H1 (cell line): ENCODE measurements at regions not wholly inside any gene's neighbourhood (a gene's known extent, or its start where the extent isn't known, plus 50 kb on each side); places are given as distances from the start of the nearest gene placed in this dataset.

Experiments
- CTCF ChIA-PET: fragments of 300-600 bp; sonication (Branson Sonifier 250); formaldehyde crosslinking; loops from one replicate; lab custom pipeline; 2021; ENCODE audit not compliant: partially characterized antibody; lab: Charles Lee
- POLR2A ChIA-PET: fragments of 300-600 bp; sonication (Branson Sonifier 250); formaldehyde crosslinking; loops from one replicate; lab custom pipeline; 2021; ENCODE audit warnings: inconsistent platforms; ENCODE audit not compliant: partially characterized antibody; lab: Charles Lee
- DNase-seq, 2 experiments: peaks; one replicate each; pipeline versions ENCODE4 v3.0.0 to v3.0.0-alpha.2; 2010 to 2022; ENCODE audit warnings: low spot score in 2 of 2, low read depth in 1 of 2, mixed read lengths in 1 of 2
- FAIRE-seq: peaks from 2 replicates; lab custom pipeline; 2011; peaks lifted over from hg19 to GRCh38; lab: Jason Lieb, UNC
- H2AFZ ChIP-seq: 2 replicates; pipeline ENCODE4 v1.8.1; 2012; ENCODE audit warnings: low read length, inconsistent platforms
- H2AK5ac ChIP-seq: 2 replicates; pipeline ENCODE4 v1.6.1; 2013; ENCODE audit warnings: low read depth, low read length
- H2BK120ac ChIP-seq: replicated peaks from 2 replicates; pipeline ENCODE3; 2013; ENCODE audit warnings: low read depth, low read length, inconsistent platforms
- H2BK12ac ChIP-seq: 2 replicates; pipeline ENCODE4 v1.6.1; 2013; ENCODE audit warnings: low read depth, low read length
- H2BK15ac ChIP-seq: 2 replicates; pipeline ENCODE4 v1.6.1; 2013; ENCODE audit warnings: low read length
- H2BK20ac ChIP-seq: 2 replicates; pipeline ENCODE4 v1.6.1; 2013; ENCODE audit warnings: low read length
- H2BK5ac ChIP-seq: 2 replicates; pipeline ENCODE4 v1.6.1; 2013; ENCODE audit warnings: low read depth, low read length
- H3K14ac ChIP-seq: 2 replicates; pipeline ENCODE4 v1.6.1; 2013; ENCODE audit warnings: inconsistent platforms; ENCODE audit not compliant: insufficient read length
- H3K18ac ChIP-seq: 2 replicates; pipeline ENCODE4 v1.6.1; 2013; ENCODE audit warnings: low read length; ENCODE audit errors: extremely low read depth
- H3K23ac ChIP-seq: 2 replicates; pipeline ENCODE4 v1.6.1; 2013; ENCODE audit warnings: inconsistent platforms; ENCODE audit not compliant: insufficient read length
- H3K23me2 ChIP-seq: 2 replicates; pipeline ENCODE4 v1.6.1; 2013; ENCODE audit warnings: low read depth, low read length
- H3K27ac ChIP-seq: 2 replicates; pipeline ENCODE4 v1.6.1; 2011; ENCODE audit warnings: low read depth, low read length, inconsistent platforms
- H3K27me3 ChIP-seq, 4 experiments: replicated peaks in 1 of 4; 1 replicate in 1 of 4; 2 replicates in 3 of 4; pipeline versions ENCODE4 v1.6.1 to v1.8.1; 2011 to 2013; ENCODE audit warnings: low read length in 3 of 4, mild to moderate bottlenecking in 3 of 4, inconsistent platforms in 2 of 4, mixed read lengths in 2 of 4, moderate library complexity in 1 of 4; ENCODE audit not compliant: control insufficient read depth in 3 of 4, insufficient read depth in 3 of 4; ENCODE audit errors: extremely low read depth in 1 of 4
- H3K36me3 ChIP-seq, 4 experiments: 2 replicates each; pipeline versions ENCODE4 v1.6.1 to v1.8.1; 2011 to 2013; ENCODE audit warnings: mild to moderate bottlenecking in 4 of 4, low read length in 3 of 4, moderate library complexity in 2 of 4, control low read depth in 1 of 4, inconsistent platforms in 1 of 4; ENCODE audit not compliant: insufficient read depth in 4 of 4, control insufficient read depth in 2 of 4
- H3K4ac ChIP-seq: replicated peaks from 2 replicates; pipeline ENCODE3; 2013; ENCODE audit warnings: low read length, low read depth, mixed read lengths, inconsistent platforms; ENCODE audit not compliant: insufficient read length
- H3K4me1 ChIP-seq, 4 experiments: replicated peaks in 1 of 4; 1 replicate in 1 of 4; 2 replicates in 3 of 4; pipeline versions ENCODE4 v1.6.1 to v1.8.1; 2011 to 2013; ENCODE audit warnings: low read length in 3 of 4, inconsistent platforms in 2 of 4, mixed read lengths in 1 of 4; ENCODE audit not compliant: insufficient read depth in 4 of 4, control insufficient read depth in 3 of 4
- H3K4me2 ChIP-seq, 2 experiments: 2 replicates each; pipeline versions ENCODE4 v1.6.1 to v1.8.1; 2011 to 2013; ENCODE audit warnings: low read depth in 2 of 2, low read length in 2 of 2, control low read depth in 1 of 2, inconsistent platforms in 1 of 2, mild to moderate bottlenecking in 1 of 2; ENCODE audit not compliant: insufficient read depth in 1 of 2
- H3K4me3 ChIP-seq, 4 experiments: fragments of 200-600, 300-600 bp in 1 of 4; sonication (generic), shearing (Covaris generic), sonication (Bioruptor Twin) in 1 of 4; 2 replicates each; pipeline versions ENCODE4 v1.5.1 to v1.8.1; 2011 to 2016; ENCODE audit warnings: low read length in 4 of 4, low read depth in 3 of 4, control low read depth in 2 of 4, inconsistent platforms in 2 of 4, mild to moderate bottlenecking in 2 of 4, mixed read lengths in 1 of 4, moderate library complexity in 1 of 4; ENCODE audit not compliant: insufficient read depth in 2 of 4; ENCODE audit errors: extremely low read depth in 1 of 4
- H3K56ac ChIP-seq: replicated peaks from 2 replicates; pipeline ENCODE3; 2013; ENCODE audit warnings: low read depth, mild to moderate bottlenecking, mixed read lengths, low read length, inconsistent platforms; ENCODE audit not compliant: insufficient read length
- H3K79me1 ChIP-seq: 2 replicates; pipeline ENCODE4 v1.6.1; 2013; ENCODE audit warnings: low read depth, low read length, control low read depth
- H3K79me2 ChIP-seq, 2 experiments: 2 replicates each; pipeline versions ENCODE4 v1.6.1 to v1.8.1; 2012 to 2013; ENCODE audit warnings: low read length in 2 of 2, mild to moderate bottlenecking in 2 of 2, inconsistent platforms in 1 of 2; ENCODE audit not compliant: insufficient read depth in 2 of 2, control insufficient read depth in 1 of 2
- H3K9ac ChIP-seq, 4 experiments: replicated peaks in 1 of 4; 1 replicate in 1 of 4; 2 replicates in 3 of 4; pipeline versions ENCODE4 v1.6.1 to v1.8.1; 2011 to 2013; ENCODE audit warnings: low read depth in 3 of 4, low read length in 3 of 4, control low read depth in 2 of 4, mild to moderate bottlenecking in 2 of 4, moderate library complexity in 2 of 4, inconsistent platforms in 1 of 4; ENCODE audit errors: extremely low read depth in 1 of 4
- H3K9me3 ChIP-seq, 2 experiments: 2 replicates each; pipeline versions ENCODE4 v1.6.1 to v1.8.1; 2012 to 2013; ENCODE audit warnings: mild to moderate bottlenecking in 2 of 2, moderate library complexity in 2 of 2, control low read depth in 1 of 2, inconsistent platforms in 1 of 2, low read depth in 1 of 2, low read length in 1 of 2, mixed read lengths in 1 of 2; ENCODE audit not compliant: insufficient read depth in 2 of 2
- H4K20me1 ChIP-seq, 2 experiments: replicated peaks in 1 of 2; 2 replicates each; pipeline versions ENCODE3 to v1.8.1; 2011 to 2013; ENCODE audit warnings: inconsistent platforms in 2 of 2, low read length in 2 of 2, mild to moderate bottlenecking in 1 of 2; ENCODE audit not compliant: insufficient read depth in 2 of 2, control insufficient read depth in 1 of 2
- H4K5ac ChIP-seq: 2 replicates; pipeline ENCODE4 v1.6.1; 2013; ENCODE audit warnings: low read length, low read depth, mixed read lengths, inconsistent platforms; ENCODE audit not compliant: insufficient read length
- H4K8ac ChIP-seq: 2 replicates; pipeline ENCODE4 v1.8.0; 2013; ENCODE audit warnings: mild to moderate bottlenecking, moderate library complexity, low read length, inconsistent platforms; ENCODE audit not compliant: insufficient read depth; ENCODE audit errors: extremely low read depth
- H4K91ac ChIP-seq: replicated peaks from 2 replicates; pipeline ENCODE3; 2013; ENCODE audit warnings: low read length, mixed read lengths, inconsistent platforms; ENCODE audit not compliant: insufficient read length
- ASH2L ChIP-seq: fragments of 200-600, 300-600 bp; sonication (generic); IDR thresholded peaks from one replicate; pipeline ENCODE4 v1.7.1; 2017; ENCODE audit warnings: low read length
- BRCA1 ChIP-seq: IDR thresholded peaks from 2 replicates; pipeline ENCODE4 v1.6.1; 2012; ENCODE audit warnings: low read depth, low read length, improper control_type of control experiment
- CBX5 ChIP-seq: fragments of 300-800, 300-1000 bp; sonication (generic); IDR thresholded peaks from 2 replicates; pipeline ENCODE4 v1.7.1; 2016; ENCODE audit warnings: antibody characterized with exemption, low read length, low read depth
- CHD1 ChIP-seq: IDR thresholded peaks from 2 replicates; pipeline ENCODE4 v1.6.1; 2012; ENCODE audit warnings: low read depth, low read length, improper control_type of control experiment
- GABPA ChIP-seq: IDR thresholded peaks from 2 replicates; pipeline ENCODE4 v1.6.1; 2011; ENCODE audit warnings: mild to moderate bottlenecking, low read length, moderate library complexity, borderline replicate concordance; ENCODE audit not compliant: insufficient read depth
- GTF2F1 ChIP-seq: IDR thresholded peaks from 2 replicates; pipeline ENCODE4 v1.6.1; 2012; ENCODE audit warnings: low read depth, low read length, improper control_type of control experiment, borderline replicate concordance
- KDM5A ChIP-seq: fragments of 200-600 bp; IDR thresholded peaks from 2 replicates; pipeline ENCODE4 v1.7.1; 2012; ENCODE audit warnings: mild to moderate bottlenecking, low read length, inconsistent platforms, mixed read lengths
- NANOG ChIP-seq: IDR thresholded peaks from 2 replicates; pipeline ENCODE4 v1.6.1; 2011; ENCODE audit warnings: low read length, low read depth, mild to moderate bottlenecking, inconsistent platforms; ENCODE audit not compliant: insufficient read depth, poor library complexity, severe bottlenecking
- RAD21 ChIP-seq, 2 experiments: IDR thresholded peaks in 1 of 2; conservative IDR thresholded peaks in 1 of 2; 2 replicates each; pipeline ENCODE4 v1.6.1; 2011; ENCODE audit warnings: low read depth in 2 of 2, low read length in 2 of 2, improper control_type of control experiment in 1 of 2, inconsistent platforms in 1 of 2, mild to moderate bottlenecking in 1 of 2, moderate library complexity in 1 of 2
- TAF1 ChIP-seq: IDR thresholded peaks from 2 replicates; pipeline ENCODE4 v1.6.1; 2011; ENCODE audit warnings: mild to moderate bottlenecking, low read depth, low read length
- TCF12 ChIP-seq: IDR thresholded peaks from 2 replicates; pipeline ENCODE4 v1.6.1; 2011; ENCODE audit warnings: low read depth, mild to moderate bottlenecking, low read length
- YY1 ChIP-seq: IDR thresholded peaks from 2 replicates; pipeline ENCODE4 v1.6.1; 2011; ENCODE audit warnings: low read depth, mild to moderate bottlenecking, low read length
- TF ChIP-seq, protein P1 (sequence below): IDR thresholded peaks from 2 replicates; pipeline ENCODE4 v1.6.1; 2012; ENCODE audit warnings: inconsistent platforms
- TF ChIP-seq, protein P2 (sequence below): IDR thresholded peaks from 2 replicates; pipeline ENCODE4 v1.6.1; 2012; ENCODE audit warnings: low read length, inconsistent platforms

DNA sequence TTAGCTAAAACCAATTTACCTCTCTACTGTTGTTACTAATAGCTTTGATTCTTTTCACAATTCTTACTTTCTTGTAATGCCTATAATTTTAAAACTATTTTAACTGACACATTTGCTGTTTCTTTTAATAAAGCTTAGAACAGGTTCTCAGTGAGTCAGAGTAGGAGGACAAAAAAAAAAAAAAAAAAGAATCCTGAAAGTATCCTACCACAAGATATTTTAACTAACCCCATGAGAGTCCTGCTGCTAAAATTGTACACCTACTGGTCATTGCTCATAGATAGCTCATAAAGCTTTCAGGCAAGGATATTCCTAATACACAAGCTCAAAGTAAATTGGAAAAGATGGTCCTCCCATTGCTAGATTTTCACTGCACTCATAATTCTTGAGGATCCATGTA, 301.0 kb downstream of the CENPW start:
- H4K5ac ChIP-seq, result no peak overlapping the region
- ChIA-PET POLR2A (no interaction called here), CTCF (interaction anchor here (0.6 to 1.5 kb wide), 5 partner anchors 9 to 279 kb away, joined by 3 to 5 read pairs (median 4); no protein-coding TSS in a partner anchor)
- H3K79me2 ChIP-seq, result no peaks in the 10 kb centered on the region
- no peak overlapping the region for H3K56ac ChIP-seq
- no peak overlapping the region for H2BK12ac ChIP-seq
- no peak overlapping the region for H2AK5ac ChIP-seq
- no peak overlapping the region for H3K4ac ChIP-seq
- no peak overlapping the region for H4K8ac ChIP-seq
- no peak overlapping the region for H2BK5ac ChIP-seq
- H3K9ac ChIP-seq, result no peak overlapping the region
- H3K27ac ChIP-seq, result no peak overlapping the region
- H4K91ac ChIP-seq, result no peak overlapping the region
- H3K14ac ChIP-seq, result no peak overlapping the region
- H2BK20ac ChIP-seq, result no peak overlapping the region
- no peaks in the 10 kb centered on the region for H3K9me3 ChIP-seq
- H3K23ac ChIP-seq, result no peak overlapping the region
- no peak overlapping the region for H3K4me2 ChIP-seq
- no peak overlapping the region for H3K18ac ChIP-seq
- FAIRE-seq, result no peak
- DNase-seq, result no peak
- H3K4me3 ChIP-seq, result no peak overlapping the region
- H2BK15ac ChIP-seq, result no peak overlapping the region
- no peaks in the 10 kb centered on the region for H3K36me3 ChIP-seq
- no peak overlapping the region for H2AFZ ChIP-seq
- H3K79me1 ChIP-seq, result no peaks in the 10 kb centered on the region
- H2BK120ac ChIP-seq, result no peak overlapping the region
- H4K20me1 ChIP-seq, result no peaks in the 10 kb centered on the region
- H3K23me2 ChIP-seq, result no peaks in the 10 kb centered on the region
- no peaks in the 10 kb centered on the region for H3K27me3 ChIP-seq
- no peaks in the 10 kb centered on the region; a peak in 1 of 7 replicates for H3K4me1 ChIP-seq
- TF ChIP-seq, protein P1, sequence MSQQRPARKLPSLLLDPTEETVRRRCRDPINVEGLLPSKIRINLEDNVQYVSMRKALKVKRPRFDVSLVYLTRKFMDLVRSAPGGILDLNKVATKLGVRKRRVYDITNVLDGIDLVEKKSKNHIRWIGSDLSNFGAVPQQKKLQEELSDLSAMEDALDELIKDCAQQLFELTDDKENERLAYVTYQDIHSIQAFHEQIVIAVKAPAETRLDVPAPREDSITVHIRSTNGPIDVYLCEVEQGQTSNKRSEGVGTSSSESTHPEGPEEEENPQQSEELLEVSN, result no peak
- TF ChIP-seq, protein P2, sequence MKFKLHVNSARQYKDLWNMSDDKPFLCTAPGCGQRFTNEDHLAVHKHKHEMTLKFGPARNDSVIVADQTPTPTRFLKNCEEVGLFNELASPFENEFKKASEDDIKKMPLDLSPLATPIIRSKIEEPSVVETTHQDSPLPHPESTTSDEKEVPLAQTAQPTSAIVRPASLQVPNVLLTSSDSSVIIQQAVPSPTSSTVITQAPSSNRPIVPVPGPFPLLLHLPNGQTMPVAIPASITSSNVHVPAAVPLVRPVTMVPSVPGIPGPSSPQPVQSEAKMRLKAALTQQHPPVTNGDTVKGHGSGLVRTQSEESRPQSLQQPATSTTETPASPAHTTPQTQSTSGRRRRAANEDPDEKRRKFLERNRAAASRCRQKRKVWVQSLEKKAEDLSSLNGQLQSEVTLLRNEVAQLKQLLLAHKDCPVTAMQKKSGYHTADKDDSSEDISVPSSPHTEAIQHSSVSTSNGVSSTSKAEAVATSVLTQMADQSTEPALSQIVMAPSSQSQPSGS, result no peak
- TF ChIP-seq NANOG (no peak), YY1 (no peak), GABPA (no peak), KDM5A (no peak), TCF12 (no peak), RAD21 (IDR thresholded peaks at IDR 0.05 in 1 of 2, conservative IDR thresholded peaks at IDR 0.05 in 1 of 2; ENCODE audit: low read depth in 2 of 2, low read length in 2 of 2) (no peak), CHD1 (no peak), TAF1 (no peak), GTF2F1 (no peak), BRCA1 (no peak), ASH2L (no peak), CBX5 (no peak)
